GM12878 (cell line): ENCODE measurements at regions not wholly inside any gene's neighbourhood (a gene's known extent, or its start where the extent isn't known, plus 50 kb on each side); places are given as distances from the start of the nearest gene placed in this dataset.

Experiments used
- BHLHE40 ChIP-seq, 2 experiments: fragments of 450-650 bp in 1 of 2; IDR thresholded peaks; 2 replicates each; pipeline ENCODE4 v1.6.1; 2011 to 2017; ENCODE audit warnings: low read depth in 2 of 2, borderline replicate concordance in 1 of 2, improper control_type of control experiment in 1 of 2, low read length in 1 of 2, mild to moderate bottlenecking in 1 of 2
- CREB1 ChIP-seq: IDR thresholded peaks from 2 replicates; pipeline ENCODE4 v1.6.1; 2012; ENCODE audit warnings: low read depth, mild to moderate bottlenecking, inconsistent platforms
- CTCF ChIP-seq, 3 experiments: IDR thresholded peaks in 2 of 3; conservative IDR thresholded peaks in 1 of 3; 2 replicates each; pipeline ENCODE4 v1.5.1; 2011; ENCODE audit warnings: low read depth in 3 of 3, low read length in 3 of 3, mild to moderate bottlenecking in 3 of 3, control low read depth in 2 of 3, moderate library complexity in 2 of 3, inconsistent platforms in 1 of 3, mixed read lengths in 1 of 3; ENCODE audit not compliant: control insufficient read depth in 2 of 3, insufficient read depth in 1 of 3; ENCODE audit errors: extremely low read depth in 1 of 3
- CUX1 ChIP-seq: IDR thresholded peaks from 2 replicates; pipeline ENCODE4 v1.6.1; 2012; ENCODE audit warnings: improper control_type of control experiment, low read depth, low read length; ENCODE audit not compliant: insufficient replicate concordance
- FOXM1 ChIP-seq: IDR thresholded peaks from 2 replicates; pipeline ENCODE4 v1.6.1; 2012; ENCODE audit warnings: low read depth, mild to moderate bottlenecking, inconsistent platforms, low read length, moderate library complexity
- MXI1 ChIP-seq: fragments of 150-350 bp; IDR thresholded peaks from 2 replicates; pipeline ENCODE4 v1.6.1; 2011; ENCODE audit warnings: low read depth, mild to moderate bottlenecking, inconsistent platforms, low read length, improper control_type of control experiment
- NR2C2 ChIP-seq: IDR thresholded peaks from 2 replicates; pipeline ENCODE4 v1.6.1; 2011; ENCODE audit warnings: borderline replicate concordance, low read depth; ENCODE audit not compliant: control insufficient read depth, insufficient read length
- POLR2AphosphoS5 ChIP-seq: IDR thresholded peaks from 2 replicates; pipeline ENCODE4 v1.6.1; 2011; ENCODE audit warnings: mild to moderate bottlenecking, low read length, inconsistent platforms
- SMC3 ChIP-seq: IDR thresholded peaks from 2 replicates; pipeline ENCODE4 v1.6.1; 2011; ENCODE audit warnings: low read length, improper control_type of control experiment, borderline replicate concordance
- SREBF1 ChIP-seq: IDR thresholded peaks from 2 replicates; pipeline ENCODE4 v1.6.1; 2012; ENCODE audit warnings: mild to moderate bottlenecking, low read length
- TARDBP ChIP-seq: IDR thresholded peaks from 2 replicates; pipeline ENCODE4 v1.6.1; 2016; ENCODE audit warnings: borderline replicate concordance
- USF2 ChIP-seq: IDR thresholded peaks from 2 replicates; pipeline ENCODE4 v1.6.1; 2011; ENCODE audit warnings: low read depth, low read length, improper control_type of control experiment, borderline replicate concordance
- YY1 ChIP-seq: IDR thresholded peaks from 2 replicates; pipeline ENCODE4 v1.6.1; 2011; ENCODE audit warnings: low read depth, mild to moderate bottlenecking, low read length

- TF ChIP-seq SMC3 (no peak), USF2 (no peak), TARDBP (no peak), CREB1 (no peak), NR2C2 (no peak), CTCF (IDR thresholded peaks at IDR 0.05 in 2 of 3, conservative IDR thresholded peaks at IDR 0.05 in 1 of 3; ENCODE audit: control insufficient read depth in 2 of 3, extremely low read depth in 1 of 3, insufficient read depth in 1 of 3, low read depth in 3 of 3, low read length in 3 of 3) (no peak), MXI1 (no peak), BHLHE40 (IDR thresholded peaks at IDR 0.05; ENCODE audit: borderline replicate concordance in 1 of 2, low read depth in 2 of 2, low read length in 1 of 2) (no peak), POLR2AphosphoS5 (no peak), SREBF1 (no peak), CUX1 (no peak), YY1 (no peak), FOXM1 (no peak)
These were observed 444.4 kb downstream of the HDGFL1 start for GRCh38 chr6:23013776-23014175.
